Thyroid gland (tissue), 4 donors: ENCODE measurements at regions not wholly inside any gene's neighbourhood (a gene's known extent, or its start where the extent isn't known, plus 50 kb on each side); places are given as distances from the start of the nearest gene placed in this dataset.

Source experiments
- DNase-seq, 2 donors: peaks; one replicate each; pipeline ENCODE4 v3.0.0-alpha.2; 2019
- H3K27ac ChIP-seq, 3 donors: fragments of 200-600 bp; sonication (generic); 1 replicate in 2 of 3; 2 replicates in 1 of 3; pipeline ENCODE4 v1.5.1; 2016 to 2019; ENCODE audit warnings: mild to moderate bottlenecking in 1 of 3, moderate library complexity in 1 of 3
- H3K27me3 ChIP-seq: fragments of 200-600 bp; sonication (generic); one replicate; pipeline ENCODE4 v1.5.1; 2019
- H3K36me3 ChIP-seq, 2 donors: fragments of 200-600 bp; sonication (generic); one replicate each; pipeline ENCODE4 v1.5.1; 2016 to 2019
- H3K4me1 ChIP-seq, 2 donors: fragments of 200-600 bp; sonication (generic); one replicate each; pipeline ENCODE4 v1.5.1; 2017 to 2019
- H3K4me3 ChIP-seq, 3 donors: fragments of 200-600 bp; sonication (generic); replicated peaks in 1 of 3; 1 replicate in 2 of 3; 2 replicates in 1 of 3; pipeline ENCODE4 v1.5.1; 2016; ENCODE audit warnings: mild to moderate bottlenecking in 1 of 3
- H3K9me3 ChIP-seq: fragments of 200-600 bp; sonication (generic); one replicate; pipeline ENCODE4 v1.5.1; 2017
- CTCF ChIP-seq, 6 experiments: fragments of 200-600 bp in 3 of 6; fragments of 450-650 bp in 3 of 6; sonication (generic) in 3 of 6; IDR thresholded peaks; one replicate each; pipeline ENCODE4 v1.5.1; 2016 to 2019; ENCODE audit warnings: antibody characterized with exemption in 6 of 6, mild to moderate bottlenecking in 2 of 6, inconsistent platforms in 1 of 6, moderate library complexity in 1 of 6
- POLR2A ChIP-seq, 2 donors: fragments of 450-650 bp; IDR thresholded peaks; one replicate each; pipeline ENCODE4 v1.6.1; 2017; ENCODE audit warnings: antibody characterized with exemption in 2 of 2, mild to moderate bottlenecking in 2 of 2, moderate library complexity in 1 of 2
- WGBS, 2 donors: methylation state at CpG; one replicate each; pipeline ENCODE4 v1.1.5; 2017; 5-methylcytosine and 5-hydroxymethylcytosine counted together
- intact Hi-C: fragments of 100-400 bp; cut with DNase I; formaldehyde crosslinking; loops from one replicate; pipeline ENCODE4 v1.15.1; 2023

GRCh38 chr4:98199247-98199646 is 56.0 kb upstream of the STPG2 start:
- TF ChIP-seq POLR2A (IDR thresholded peaks at IDR 0.05) (no peak), CTCF (IDR thresholded peaks at IDR 0.05) (no peak)
- Histone ChIP-seq H3K36me3 (no peaks in the 10 kb centered on the region), H3K27ac (no peak overlapping the region), H3K9me3 (no peaks in the 10 kb centered on the region), H3K4me3 (no peak overlapping the region), H3K4me1 (no peaks in the 10 kb centered on the region), H3K27me3 (no peaks in the 10 kb centered on the region)
- intact Hi-C loops: no loop called here
- DNase-seq: no peak
- WGBS, 2 donors: 90 to 96% methylated on average over 4 of the region's 4 CpGs

DNA sequence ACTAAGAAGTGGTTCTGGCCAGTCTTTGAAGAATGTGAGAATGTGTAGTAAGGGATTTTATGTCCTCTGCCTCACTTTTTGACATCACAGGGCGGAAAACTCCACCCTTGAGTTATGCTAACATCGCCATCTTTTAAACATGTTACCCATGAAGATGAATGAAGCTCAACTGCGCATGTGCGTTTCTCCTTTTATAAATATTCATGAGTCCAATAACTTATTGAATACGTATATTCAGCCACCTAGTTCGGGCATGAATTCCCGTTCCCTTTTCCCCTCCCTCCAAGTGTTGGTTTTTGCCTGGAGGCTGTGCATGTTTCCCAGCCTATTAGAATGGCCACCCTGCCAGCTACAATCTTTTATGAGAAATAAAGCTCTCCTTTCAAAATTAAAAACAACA is 51.7 kb upstream of the STPG2 start:
- DNase-seq: no peak
- TF ChIP-seq CTCF (IDR thresholded peaks at IDR 0.05) (no peak), POLR2A (IDR thresholded peaks at IDR 0.05) (no peak)
- intact Hi-C loops: no loop called here
- H3K27me3 ChIP-seq: no peaks in the 10 kb centered on the region
- H3K9me3 ChIP-seq: no peaks in the 10 kb centered on the region
- no peaks in the 10 kb centered on the region for H3K36me3 ChIP-seq
- 94 to 97% methylated on average over 7 of the region's 7 CpGs for WGBS, 2 donors
- H3K27ac ChIP-seq: no peak overlapping the region
- H3K4me1 ChIP-seq: no peaks in the 10 kb centered on the region
- no peak overlapping the region for H3K4me3 ChIP-seq

DNA sequence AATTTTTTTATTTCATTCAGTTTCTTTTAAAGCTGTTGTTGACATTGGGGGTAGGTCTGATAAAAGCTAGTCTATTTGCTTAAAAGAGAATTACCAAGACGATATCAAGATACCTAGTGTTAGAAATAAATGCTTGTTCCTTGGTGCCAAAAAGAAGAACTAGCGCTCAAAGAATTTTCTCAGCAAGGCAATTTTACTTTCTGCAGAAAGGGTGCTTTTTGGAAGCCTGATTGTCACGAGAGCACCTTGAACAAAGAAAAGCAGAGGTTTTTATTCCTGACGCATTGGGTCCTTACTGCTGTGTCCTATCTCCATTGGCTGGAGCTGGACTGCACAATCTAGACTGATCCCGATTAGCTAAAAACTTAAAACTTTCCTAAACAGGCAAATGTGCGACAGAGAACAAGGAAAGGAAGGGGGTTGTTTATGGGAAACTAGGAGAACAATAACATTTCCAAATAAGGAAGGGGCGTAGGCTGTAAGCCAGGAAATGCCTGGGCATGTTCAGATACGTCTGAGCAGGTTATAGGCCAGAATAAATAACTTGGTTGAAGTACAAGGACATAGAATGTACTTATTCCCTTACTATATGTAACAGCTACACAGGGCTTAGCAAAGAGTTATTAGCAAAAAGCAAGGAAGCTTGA is 50.3 kb upstream of the STPG2 start:
- no peaks in the 10 kb centered on the region for H3K36me3 ChIP-seq
- H3K27me3 ChIP-seq: no peaks in the 10 kb centered on the region
- no peak overlapping the region for H3K4me3 ChIP-seq
- 80 to 85% methylated on average over 8 of the region's 8 CpGs for WGBS, 2 donors
- no peaks in the 10 kb centered on the region for H3K4me1 ChIP-seq
- no peak for DNase-seq
- intact Hi-C loops: no loop called here
- TF ChIP-seq POLR2A (IDR thresholded peaks at IDR 0.05) (no peak), CTCF (IDR thresholded peaks at IDR 0.05) (no peak)
- H3K9me3 ChIP-seq: no peaks in the 10 kb centered on the region
- no peak overlapping the region for H3K27ac ChIP-seq
